ENCODE measurements at regions not wholly inside any gene's neighbourhood (a gene's known extent, or its start where the extent isn't known, plus 50 kb on each side); places are given as distances from the start of the nearest gene placed in this dataset.

- H3K36me3 ChIP-seq (ENCODE audit: insufficient read depth, low read length): no peaks in the 10 kb centered on the region
- H3K9me2 ChIP-seq (ENCODE audit: insufficient read depth, low read length): no peaks in the 10 kb centered on the region
- CTCF ChIA-PET (ENCODE audit: unreplicated experiment): no interaction called here
Measured at GRCh38 chr4:57639561-57640382, 529.6 kb upstream of the IGFBP7 start.

GRCh38 chr4:57635910-57636309 lies 525.7 kb upstream of the IGFBP7 start:
- no peak for DNase-seq (ENCODE audit: low spot score)
- no peak overlapping the region for H3K4me3 ChIP-seq (ENCODE audit: low read depth, low read length, poor library complexity, severe bottlenecking)
- no peaks in the 10 kb centered on the region for H3K9me3 ChIP-seq (ENCODE audit: low read length)
- TF ChIP-seq EZH2phosphoT487 (IDR thresholded peaks at IDR 0.05; ENCODE audit: borderline replicate concordance, low read depth, low read length) (no peak), CTCF (conservative IDR thresholded peaks at IDR 0.05; ENCODE audit: low read length) (no peak)
- intact Hi-C loops (cut with micrococcal nuclease; ENCODE audit: unreplicated experiment): no loop called here
- H2AFZ ChIP-seq (ENCODE audit: low read length): no peak overlapping the region
- H3K4me2 ChIP-seq (ENCODE audit: low read length): no peak overlapping the region
- H4K20me1 ChIP-seq (ENCODE audit: insufficient read depth, low read length): no peaks in the 10 kb centered on the region
- POLR2A ChIA-PET: no interaction called here
- H3K36me3 ChIP-seq (ENCODE audit: insufficient read depth, low read length): no peaks in the 10 kb centered on the region
- no peak overlapping the region for H3K27ac ChIP-seq (ENCODE audit: low read depth, low read length, poor library complexity, severe bottlenecking)
- H3K4me1 ChIP-seq (ENCODE audit: insufficient read depth, low read length, poor library complexity, severe bottlenecking): no peaks in the 10 kb centered on the region
- no TSS peak for BruUV-seq (replicated peaks)
- no peaks in the 10 kb centered on the region for H3K79me2 ChIP-seq (ENCODE audit: insufficient read depth, low read depth, low read length)
- no peaks in the 10 kb centered on the region for H3K9me2 ChIP-seq (ENCODE audit: insufficient read depth, low read length)
- CTCF ChIA-PET (ENCODE audit: unreplicated experiment): no interaction called here

More at GRCh38 chr4:57639561-57640382, 529.6 kb upstream of the IGFBP7 start:
- no peaks in the 10 kb centered on the region for H3K9me3 ChIP-seq (ENCODE audit: low read length)
- DNase-seq (ENCODE audit: low spot score): no peak
- no peaks in the 10 kb centered on the region for H3K4me1 ChIP-seq (ENCODE audit: insufficient read depth, low read length, poor library complexity, severe bottlenecking)
- H3K4me2 ChIP-seq (ENCODE audit: low read length): no peak overlapping the region
- TF ChIP-seq CTCF (conservative IDR thresholded peaks at IDR 0.05; ENCODE audit: low read length) (no peak), EZH2phosphoT487 (IDR thresholded peaks at IDR 0.05; ENCODE audit: borderline replicate concordance, low read depth, low read length) (no peak)
- H3K27ac ChIP-seq (ENCODE audit: low read depth, low read length, poor library complexity, severe bottlenecking): no peak overlapping the region
- H2AFZ ChIP-seq (ENCODE audit: low read length): no peak overlapping the region
- H4K20me1 ChIP-seq (ENCODE audit: insufficient read depth, low read length): no peaks in the 10 kb centered on the region
- POLR2A ChIA-PET: interaction anchor here (0.5 kb wide), 1 partner anchor 958 kb away, joined by 3 read pairs; no protein-coding TSS in a partner anchor
- intact Hi-C loops (cut with micrococcal nuclease; ENCODE audit: unreplicated experiment): no loop called here
- H3K4me3 ChIP-seq (ENCODE audit: low read depth, low read length, poor library complexity, severe bottlenecking): no peak overlapping the region
- BruUV-seq (replicated peaks): no TSS peak
- no peaks in the 10 kb centered on the region for H3K79me2 ChIP-seq (ENCODE audit: insufficient read depth, low read depth, low read length)

GRCh38 chr4:57633212-57633859 lies 523.2 kb upstream of the IGFBP7 start:
- no peaks in the 10 kb centered on the region for H3K36me3 ChIP-seq (ENCODE audit: insufficient read depth, low read length)
- H3K4me1 ChIP-seq (ENCODE audit: insufficient read depth, low read length, poor library complexity, severe bottlenecking): no peaks in the 10 kb centered on the region
- no peak for DNase-seq (ENCODE audit: low spot score)
- H3K9me3 ChIP-seq (ENCODE audit: low read length): no peaks in the 10 kb centered on the region
- no peaks in the 10 kb centered on the region for H4K20me1 ChIP-seq (ENCODE audit: insufficient read depth, low read length)
- no peak overlapping the region for H2AFZ ChIP-seq (ENCODE audit: low read length)
- POLR2A ChIA-PET: no interaction called here
- H3K4me2 ChIP-seq (ENCODE audit: low read length): no peak overlapping the region
- no peak for TF ChIP-seq EZH2phosphoT487 (IDR thresholded peaks at IDR 0.05; ENCODE audit: borderline replicate concordance, low read depth, low read length)
- no peak for TF ChIP-seq CTCF (conservative IDR thresholded peaks at IDR 0.05; ENCODE audit: low read length)
- H3K4me3 ChIP-seq (ENCODE audit: low read depth, low read length, poor library complexity, severe bottlenecking): no peak overlapping the region
- BruUV-seq (replicated peaks): no TSS peak
- H3K9me2 ChIP-seq (ENCODE audit: insufficient read depth, low read length): no peaks in the 10 kb centered on the region
- intact Hi-C loops (cut with micrococcal nuclease; ENCODE audit: unreplicated experiment): no loop called here
- CTCF ChIA-PET (ENCODE audit: unreplicated experiment): no interaction called here
- no peaks in the 10 kb centered on the region for H3K79me2 ChIP-seq (ENCODE audit: insufficient read depth, low read depth, low read length)
- no peak overlapping the region for H3K27ac ChIP-seq (ENCODE audit: low read depth, low read length, poor library complexity, severe bottlenecking)
